ENCODE measurements at regions not wholly inside any gene's neighbourhood (a gene's known extent, or its start where the extent isn't known, plus 50 kb on each side); places are given as distances from the start of the nearest gene placed in this dataset.
"Not testable (repeated sequence)": the region's sequence is repeated elsewhere in the genome, so short reads cannot be mapped to it uniquely, and the experiment has no call there.

- TF ChIP-seq CTCF (IDR thresholded peaks at IDR 0.05); REST (IDR thresholded peaks at IDR 0.05; ENCODE audit: insufficient read depth in 1 of 2, low read depth in 2 of 2, low read length in 1 of 2); TCF7L2 (IDR thresholded peaks at IDR 0.05; ENCODE audit: low read depth, low read length); SIN3A (IDR thresholded peaks at IDR 0.05; ENCODE audit: borderline replicate concordance, insufficient read depth, low read depth, low read length); POLR2AphosphoS5 (IDR thresholded peaks at IDR 0.05; ENCODE audit: low read depth, low read length): not testable (repeated sequence)
Measured at GRCh38 chr11:25501426-25501825, 830.5 kb upstream of the ANO3 start.
